Hepatocyte (in vitro differentiated cells): ENCODE measurements at regions not wholly inside any gene's neighbourhood (a gene's known extent, or its start where the extent isn't known, plus 50 kb on each side); places are given as distances from the start of the nearest gene placed in this dataset.

Experiments
- EZH2 ChIP-seq: fragments of 200-600 bp; sonication (generic); IDR thresholded peaks from 2 replicates; pipeline ENCODE4 v1.6.1; 2016; ENCODE audit warnings: antibody characterized with exemption, mild to moderate bottlenecking, borderline replicate concordance
- EZH2phosphoT487 ChIP-seq: fragments of 200-600 bp; sonication (generic); IDR thresholded peaks from one replicate; pipeline ENCODE4 v1.6.1; 2018; ENCODE audit warnings: antibody characterized with exemption, mild to moderate bottlenecking, low read depth, moderate library complexity; ENCODE audit not compliant: unreplicated experiment, severe bottlenecking
- TF ChIP-seq, protein P1 (sequence below): fragments of 200-600 bp; sonication (generic); IDR thresholded peaks from 2 replicates; pipeline ENCODE4 v1.5.1; 2016; ENCODE audit warnings: antibody characterized with exemption, mild to moderate bottlenecking; ENCODE audit not compliant: poor library complexity

DNA sequence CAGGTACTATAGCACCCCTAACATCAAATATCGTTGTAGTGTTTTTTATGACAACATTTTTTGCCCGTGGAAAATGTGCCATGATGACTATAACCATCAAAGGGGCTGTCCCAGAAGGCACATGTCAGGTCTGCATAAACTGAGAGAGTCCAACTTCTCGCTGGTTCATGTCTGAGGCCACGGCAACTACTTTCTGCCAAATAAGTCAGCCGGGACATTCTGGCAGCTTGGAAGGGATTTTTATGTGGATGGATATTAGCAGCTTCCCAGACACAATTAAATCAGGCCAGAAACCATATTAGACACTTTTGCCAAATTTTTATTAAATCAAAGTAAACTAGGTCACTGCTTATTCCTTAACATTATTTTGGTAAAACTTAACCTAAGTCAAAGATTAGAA, 477.4 kb upstream of the FZD8 start:
- TF ChIP-seq, protein P1, sequence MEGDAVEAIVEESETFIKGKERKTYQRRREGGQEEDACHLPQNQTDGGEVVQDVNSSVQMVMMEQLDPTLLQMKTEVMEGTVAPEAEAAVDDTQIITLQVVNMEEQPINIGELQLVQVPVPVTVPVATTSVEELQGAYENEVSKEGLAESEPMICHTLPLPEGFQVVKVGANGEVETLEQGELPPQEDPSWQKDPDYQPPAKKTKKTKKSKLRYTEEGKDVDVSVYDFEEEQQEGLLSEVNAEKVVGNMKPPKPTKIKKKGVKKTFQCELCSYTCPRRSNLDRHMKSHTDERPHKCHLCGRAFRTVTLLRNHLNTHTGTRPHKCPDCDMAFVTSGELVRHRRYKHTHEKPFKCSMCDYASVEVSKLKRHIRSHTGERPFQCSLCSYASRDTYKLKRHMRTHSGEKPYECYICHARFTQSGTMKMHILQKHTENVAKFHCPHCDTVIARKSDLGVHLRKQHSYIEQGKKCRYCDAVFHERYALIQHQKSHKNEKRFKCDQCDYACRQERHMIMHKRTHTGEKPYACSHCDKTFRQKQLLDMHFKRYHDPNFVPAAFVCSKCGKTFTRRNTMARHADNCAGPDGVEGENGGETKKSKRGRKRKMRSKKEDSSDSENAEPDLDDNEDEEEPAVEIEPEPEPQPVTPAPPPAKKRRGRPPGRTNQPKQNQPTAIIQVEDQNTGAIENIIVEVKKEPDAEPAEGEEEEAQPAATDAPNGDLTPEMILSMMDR, result no peak
- TF ChIP-seq EZH2phosphoT487, result no peak
- no peak for TF ChIP-seq EZH2
